GM12878 (cell line): ENCODE measurements at regions not wholly inside any gene's neighbourhood (a gene's known extent, or its start where the extent isn't known, plus 50 kb on each side); places are given as distances from the start of the nearest gene placed in this dataset.

ENCODE experiments used
- ATAC-seq: fragments of 200-7000 bp; cut with Tn5 transposase; 3 replicates; pipeline ENCODE4 v1.9.1; 2020; ENCODE audit warnings: mild to moderate bottlenecking, moderate library complexity
- BruUV-seq: library from RNA; stranded (reverse); fragments of 400-500 nt; replicated peaks from 2 replicates; lab custom pipeline; 2021; lab: Mats Ljungman, UMichigan
- CTCF ChIA-PET: fragments of 300-600 bp; sonication (Branson Sonifier 250); formaldehyde crosslinking; extraction: SDS; loops from one replicate; lab custom pipeline; 2021; ENCODE audit warnings: inconsistent platforms; lab: Yijun Ruan, JAX
- POLR2A ChIA-PET: fragments of 350-600 bp; formaldehyde crosslinking; extraction: SDS; loops from one replicate; lab custom pipeline; 2021; ENCODE audit warnings: inconsistent platforms; lab: Charles Lee
- RAD21 ChIA-PET: fragments of 300-600 bp; sonication (Branson Sonifier 250); formaldehyde crosslinking; loops from one replicate; lab custom pipeline; 2023; ENCODE audit warnings: antibody characterized with exemption; ENCODE audit not compliant: unreplicated experiment; lab: Charles Lee
- SMC1A ChIA-PET: fragments of 300-600 bp; sonication (Branson Sonifier 250); formaldehyde crosslinking; loops from one replicate; lab custom pipeline; 2023; ENCODE audit not compliant: unreplicated experiment, uncharacterized antibody; lab: Charles Lee
- DNase-seq: peaks from one replicate; pipeline ENCODE4 v3.0.0-alpha.2; 2011; ENCODE audit warnings: low read depth, low spot score
- FAIRE-seq: peaks from 3 replicates; lab custom pipeline; 2011; peaks lifted over from hg19 to GRCh38; lab: Jason Lieb, UNC
- H2AFZ ChIP-seq: 2 replicates; pipeline ENCODE4 v1.6.0; 2011; ENCODE audit warnings: low read depth, low read length, control low read depth; ENCODE audit not compliant: control insufficient read depth
- H3K27ac ChIP-seq: 2 replicates; pipeline ENCODE4 v1.5.1; 2011; ENCODE audit warnings: control low read depth; ENCODE audit not compliant: control insufficient read depth, insufficient read depth
- H3K27me3 ChIP-seq, 2 experiments: replicated peaks in 1 of 2; 2 replicates each; pipeline versions ENCODE4 v1.6.0 to v1.6.1; 2011; ENCODE audit warnings: low read length in 1 of 2; ENCODE audit not compliant: control insufficient read depth in 2 of 2, insufficient read depth in 2 of 2
- H3K36me3 ChIP-seq, 2 experiments: 2 replicates each; pipeline ENCODE4 v1.5.1; 2011; ENCODE audit warnings: low read length in 1 of 2; ENCODE audit not compliant: control insufficient read depth in 2 of 2, insufficient read depth in 2 of 2
- H3K4me1 ChIP-seq: 2 replicates; pipeline ENCODE4 v1.6.1; 2011; ENCODE audit warnings: mild to moderate bottlenecking, low read length, moderate library complexity, mixed read lengths; ENCODE audit not compliant: control insufficient read depth, insufficient read depth
- H3K4me2 ChIP-seq: 2 replicates; pipeline ENCODE4 v1.6.0; 2011; ENCODE audit warnings: control low read depth; ENCODE audit not compliant: control insufficient read depth, insufficient read depth
- H3K4me3 ChIP-seq: fragments of 200-600 bp; sonication (generic); 2 replicates; pipeline ENCODE4 v1.5.1; 2016
- H3K79me2 ChIP-seq: 2 replicates; pipeline ENCODE4 v1.6.0; 2011; ENCODE audit warnings: low read length; ENCODE audit not compliant: control insufficient read depth, insufficient read depth
- H3K9ac ChIP-seq: 2 replicates; pipeline ENCODE4 v1.8.0; 2011; ENCODE audit warnings: low read length, control low read depth, mixed read lengths; ENCODE audit not compliant: control insufficient read depth, insufficient read depth
- H3K9me3 ChIP-seq: replicated peaks from 3 replicates; pipeline ENCODE4 v1.5.1; 2011; ENCODE audit warnings: mild to moderate bottlenecking, low read length; ENCODE audit not compliant: control insufficient read depth, insufficient read depth
- H4K20me1 ChIP-seq: 2 replicates; pipeline ENCODE4 v1.6.0; 2011; ENCODE audit not compliant: control insufficient read depth, insufficient read depth
- BACH1 ChIP-seq: fragments of 450-650 bp; IDR thresholded peaks from 2 replicates; pipeline ENCODE4 v1.6.1; 2017; ENCODE audit warnings: mild to moderate bottlenecking, borderline replicate concordance
- BCL11A ChIP-seq: IDR thresholded peaks from 2 replicates; pipeline ENCODE4 v1.6.1; 2011; ENCODE audit warnings: low read depth, low read length
- CEBPB ChIP-seq, 2 experiments: fragments of 150-350 bp in 1 of 2; IDR thresholded peaks; 2 replicates each; pipeline ENCODE4 v1.6.1; 2012 to 2014; ENCODE audit warnings: low read depth in 2 of 2, low read length in 2 of 2, borderline replicate concordance in 1 of 2, inconsistent platforms in 1 of 2
- EP300 ChIP-seq, 2 experiments: fragments of 150-350 bp in 1 of 2; IDR thresholded peaks; 2 replicates each; pipeline ENCODE4 v1.6.1; 2011 to 2012; ENCODE audit warnings: low read depth in 2 of 2, low read length in 2 of 2, borderline replicate concordance in 1 of 2, improper control_type of control experiment in 1 of 2, inconsistent platforms in 1 of 2; ENCODE audit not compliant: control insufficient read depth in 1 of 2
- HDGF ChIP-seq: fragments of 450-650 bp; IDR thresholded peaks from 2 replicates; pipeline ENCODE4 v1.6.1; 2016; ENCODE audit warnings: antibody characterized with exemption
- RB1 ChIP-seq: fragments of 450-650 bp; formaldehyde crosslinking; IDR thresholded peaks from 2 replicates; pipeline ENCODE4 v1.6.1; 2017; ENCODE audit warnings: mild to moderate bottlenecking, borderline replicate concordance
- WGBS: methylation state at CpG from one replicate; pipeline ENCODE4 v1.1.6; 2016; ENCODE audit warnings: low lambda C conversion rate; ENCODE audit not compliant: insufficient replicate concordance, insufficient coverage; ENCODE audit errors: missing lambda C conversion rate; 5-methylcytosine and 5-hydroxymethylcytosine counted together
- in situ Hi-C: fragments of 300-500 bp; cut with MboI; formaldehyde crosslinking; loops from 9 replicates; pipeline ENCODE4 v1.14.3; 2018; ENCODE audit warnings: mixed read lengths
- intact Hi-C: fragments of 100-400 bp; cut with micrococcal nuclease; formaldehyde crosslinking; loops from one replicate; pipeline ENCODE4 v1.14.2; 2022; ENCODE audit not compliant: unreplicated experiment
- TF ChIP-seq, protein P1 (sequence below): fragments of 450-650 bp; IDR thresholded peaks from 2 replicates; pipeline ENCODE4 v1.6.1; 2014; ENCODE audit warnings: mild to moderate bottlenecking
- TF ChIP-seq, protein P2 (sequence below): fragments of 450-650 bp; IDR thresholded peaks from 2 replicates; pipeline ENCODE4 v1.6.1; 2017; ENCODE audit warnings: low read depth, mild to moderate bottlenecking, moderate library complexity
- TF ChIP-seq, protein P3 (sequence below): IDR thresholded peaks from 2 replicates; pipeline ENCODE4 v1.6.1; 2012; ENCODE audit warnings: low read length, inconsistent platforms

DNA sequence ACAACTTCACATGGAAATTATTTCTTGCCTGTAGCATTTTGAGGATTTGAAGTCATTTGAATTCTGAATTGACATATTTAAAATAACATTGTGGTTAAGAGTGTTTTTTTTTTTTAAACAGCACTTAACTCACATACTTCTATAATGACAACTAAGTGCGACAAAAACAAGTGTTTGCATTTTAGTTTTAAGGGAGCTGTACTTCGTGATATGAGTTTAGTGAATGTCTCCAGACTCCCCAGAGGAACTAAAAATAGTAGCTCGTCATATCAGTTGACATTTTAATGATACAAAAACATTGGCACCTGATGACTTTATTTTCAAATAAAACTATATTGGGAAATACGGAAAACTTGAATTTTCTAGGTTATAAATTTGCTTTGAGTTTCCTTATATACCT, 389.6 kb upstream of the MON1B start:
- POLR2A ChIA-PET = no interaction called here
- CTCF ChIA-PET = interaction anchor here (1.5 kb wide), 1 partner anchor 9 kb away, joined by 3 read pairs; no protein-coding TSS in a partner anchor
- no peak overlapping the region for H3K27ac ChIP-seq
- 12% methylated on average over 4 of the region's 4 CpGs for WGBS
- intact Hi-C loops = no loop called here
- ATAC-seq = no peak
- no peaks in the 10 kb centered on the region for H4K20me1 ChIP-seq
- no peak for FAIRE-seq
- no TSS peak for BruUV-seq
- no peaks in the 10 kb centered on the region for H3K27me3 ChIP-seq
- no peaks in the 10 kb centered on the region for H3K36me3 ChIP-seq
- in situ Hi-C loops = no loop called here
- no peak overlapping the region for H3K4me3 ChIP-seq
- H3K4me2 ChIP-seq = no peak overlapping the region
- SMC1A ChIA-PET = interaction anchor here (1.8 kb wide), 1 partner anchor 22 kb away, joined by 5 read pairs; no protein-coding TSS in a partner anchor
- H2AFZ ChIP-seq = no peak overlapping the region
- TF ChIP-seq HDGF (no peak), RB1 (no peak), BACH1 (no peak), BCL11A (no peak), EP300 (IDR thresholded peaks at IDR 0.05; ENCODE audit: borderline replicate concordance in 1 of 2, control insufficient read depth in 1 of 2, low read depth in 2 of 2, low read length in 2 of 2) (no peak), CEBPB (IDR thresholded peaks at IDR 0.05; ENCODE audit: borderline replicate concordance in 1 of 2, low read depth in 2 of 2, low read length in 2 of 2) (no peak)
- TF ChIP-seq, protein P1, sequence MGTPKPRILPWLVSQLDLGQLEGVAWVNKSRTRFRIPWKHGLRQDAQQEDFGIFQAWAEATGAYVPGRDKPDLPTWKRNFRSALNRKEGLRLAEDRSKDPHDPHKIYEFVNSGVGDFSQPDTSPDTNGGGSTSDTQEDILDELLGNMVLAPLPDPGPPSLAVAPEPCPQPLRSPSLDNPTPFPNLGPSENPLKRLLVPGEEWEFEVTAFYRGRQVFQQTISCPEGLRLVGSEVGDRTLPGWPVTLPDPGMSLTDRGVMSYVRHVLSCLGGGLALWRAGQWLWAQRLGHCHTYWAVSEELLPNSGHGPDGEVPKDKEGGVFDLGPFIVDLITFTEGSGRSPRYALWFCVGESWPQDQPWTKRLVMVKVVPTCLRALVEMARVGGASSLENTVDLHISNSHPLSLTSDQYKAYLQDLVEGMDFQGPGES = no peak
- TF ChIP-seq, protein P2, sequence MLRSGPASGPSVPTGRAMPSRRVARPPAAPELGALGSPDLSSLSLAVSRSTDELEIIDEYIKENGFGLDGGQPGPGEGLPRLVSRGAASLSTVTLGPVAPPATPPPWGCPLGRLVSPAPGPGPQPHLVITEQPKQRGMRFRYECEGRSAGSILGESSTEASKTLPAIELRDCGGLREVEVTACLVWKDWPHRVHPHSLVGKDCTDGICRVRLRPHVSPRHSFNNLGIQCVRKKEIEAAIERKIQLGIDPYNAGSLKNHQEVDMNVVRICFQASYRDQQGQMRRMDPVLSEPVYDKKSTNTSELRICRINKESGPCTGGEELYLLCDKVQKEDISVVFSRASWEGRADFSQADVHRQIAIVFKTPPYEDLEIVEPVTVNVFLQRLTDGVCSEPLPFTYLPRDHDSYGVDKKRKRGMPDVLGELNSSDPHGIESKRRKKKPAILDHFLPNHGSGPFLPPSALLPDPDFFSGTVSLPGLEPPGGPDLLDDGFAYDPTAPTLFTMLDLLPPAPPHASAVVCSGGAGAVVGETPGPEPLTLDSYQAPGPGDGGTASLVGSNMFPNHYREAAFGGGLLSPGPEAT = no peak
- TF ChIP-seq, protein P3, sequence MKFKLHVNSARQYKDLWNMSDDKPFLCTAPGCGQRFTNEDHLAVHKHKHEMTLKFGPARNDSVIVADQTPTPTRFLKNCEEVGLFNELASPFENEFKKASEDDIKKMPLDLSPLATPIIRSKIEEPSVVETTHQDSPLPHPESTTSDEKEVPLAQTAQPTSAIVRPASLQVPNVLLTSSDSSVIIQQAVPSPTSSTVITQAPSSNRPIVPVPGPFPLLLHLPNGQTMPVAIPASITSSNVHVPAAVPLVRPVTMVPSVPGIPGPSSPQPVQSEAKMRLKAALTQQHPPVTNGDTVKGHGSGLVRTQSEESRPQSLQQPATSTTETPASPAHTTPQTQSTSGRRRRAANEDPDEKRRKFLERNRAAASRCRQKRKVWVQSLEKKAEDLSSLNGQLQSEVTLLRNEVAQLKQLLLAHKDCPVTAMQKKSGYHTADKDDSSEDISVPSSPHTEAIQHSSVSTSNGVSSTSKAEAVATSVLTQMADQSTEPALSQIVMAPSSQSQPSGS = no peak
- TF ChIP-seq, all 136 proteins: peak for 0
- Histone ChIP-seq H3K9ac (no peak overlapping the region), H3K4me1 (no peaks in the 10 kb centered on the region), H3K79me2 (no peaks in the 10 kb centered on the region), H3K9me3 (no peaks in the 10 kb centered on the region)
- DNase-seq = no peak
- RAD21 ChIA-PET = no interaction called here
